ENCODE measurements at regions not wholly inside any gene's neighbourhood (a gene's known extent, or its start where the extent isn't known, plus 50 kb on each side); places are given as distances from the start of the nearest gene placed in this dataset.

- no peak for DNase-seq (ENCODE audit: low spot score)
Measured at GRCh38 chr17:36661047-36661666, 59.8 kb downstream of the MRM1 start.

GRCh38 chr17:36661688-36662087, 60.3 kb downstream of the MRM1 start:
- DNase-seq (ENCODE audit: low spot score) = no peak

- no peak for DNase-seq (ENCODE audit: low spot score)
Measured at GRCh38 chr17:36665417-36665816, 64.0 kb downstream of the MRM1 start.

GRCh38 chr17:36667922-36668321, 66.5 kb downstream of the MRM1 start:
- no peak for DNase-seq (ENCODE audit: low spot score)

- no peak for DNase-seq (ENCODE audit: low spot score)
Measured at GRCh38 chr17:36668824-36669223, 67.4 kb downstream of the MRM1 start.

GRCh38 chr17:36671144-36671543, 69.8 kb downstream of the MRM1 start:
- DNase-seq (ENCODE audit: low spot score) = no peak

- DNase-seq (ENCODE audit: low spot score) = no peak
Measured at GRCh38 chr17:36672403-36672918, 71.1 kb downstream of the MRM1 start.

- DNase-seq (ENCODE audit: low spot score) = peak; percentile 39
Measured at GRCh38 chr17:36673068-36673467, 71.7 kb downstream of the MRM1 start.

- no peak for DNase-seq (ENCODE audit: low spot score)
Measured at GRCh38 chr17:36673637-36674277, 72.4 kb downstream of the MRM1 start.

GRCh38 chr17:36674278-36674650, 72.9 kb downstream of the MRM1 start:
- DNase-seq (ENCODE audit: low spot score) = no peak

- no peak for DNase-seq (ENCODE audit: low spot score)
Measured at GRCh38 chr17:36675250-36675649, 73.9 kb downstream of the MRM1 start.

GRCh38 chr17:36675786-36676185, 74.4 kb downstream of the MRM1 start:
- no peak for DNase-seq (ENCODE audit: low spot score)

- no peak for DNase-seq (ENCODE audit: low spot score)
Measured at GRCh38 chr17:36679815-36680467, 78.6 kb downstream of the MRM1 start.

- DNase-seq (ENCODE audit: low spot score) = no peak
Measured at GRCh38 chr17:36680701-36681202, 79.4 kb downstream of the MRM1 start.

- no peak for DNase-seq (ENCODE audit: low spot score)
Measured at GRCh38 chr17:36682773-36683172, 81.4 kb downstream of the MRM1 start.

GRCh38 chr17:36683387-36683786, 82.0 kb downstream of the MRM1 start:
- DNase-seq (ENCODE audit: low spot score) = no peak

GRCh38 chr17:36684134-36684533, 82.8 kb downstream of the MRM1 start:
- DNase-seq (ENCODE audit: low spot score) = no peak

- DNase-seq (ENCODE audit: low spot score) = no peak
Measured at GRCh38 chr17:36686123-36686669, 84.8 kb downstream of the MRM1 start.

GRCh38 chr17:36687736-36688135, 86.4 kb downstream of the MRM1 start:
- no peak for DNase-seq (ENCODE audit: low spot score)

- DNase-seq (ENCODE audit: low spot score) = no peak
Measured at GRCh38 chr17:36689089-36689667, 87.8 kb downstream of the MRM1 start.

GRCh38 chr17:36690190-36690589, 88.8 kb downstream of the MRM1 start:
- no peak for DNase-seq (ENCODE audit: low spot score)

GRCh38 chr17:36691606-36692005, 90.2 kb downstream of the MRM1 start:
- DNase-seq (ENCODE audit: low spot score) = no peak
